ENCODE measurements at regions not wholly inside any gene's neighbourhood (a gene's known extent, or its start where the extent isn't known, plus 50 kb on each side); places are given as distances from the start of the nearest gene placed in this dataset.

GRCh38 chrX:16416588-16416987 lies 233.4 kb upstream of the S100G start:
- H3K36me3 ChIP-seq (ENCODE audit: control insufficient read depth, low read depth, low read length) = no peaks in the 10 kb centered on the region
- no peaks in the 10 kb centered on the region for H3K4me1 ChIP-seq (ENCODE audit: control insufficient read depth, low read depth, low read length)
- H3K9me3 ChIP-seq (ENCODE audit: control insufficient read depth, low read depth, low read length) = no peaks in the 10 kb centered on the region
- H3K4me3 ChIP-seq (ENCODE audit: low read length) = no peak overlapping the region
- no peak overlapping the region for H3K9ac ChIP-seq (ENCODE audit: low read length)
- H3K27ac ChIP-seq (ENCODE audit: low read length) = no peak overlapping the region
- no peaks in the 10 kb centered on the region for H3K27me3 ChIP-seq (ENCODE audit: control insufficient read depth, insufficient read depth, low read length)

GRCh38 chrX:16418650-16419049 lies 231.3 kb upstream of the S100G start:
- Histone ChIP-seq H3K9me3 (ENCODE audit: control insufficient read depth, low read depth, low read length) (no peaks in the 10 kb centered on the region), H3K4me3 (ENCODE audit: low read length) (no peak overlapping the region), H3K9ac (ENCODE audit: low read length) (no peak overlapping the region), H3K36me3 (ENCODE audit: control insufficient read depth, low read depth, low read length) (no peaks in the 10 kb centered on the region), H3K27ac (ENCODE audit: low read length) (no peak overlapping the region), H3K4me1 (ENCODE audit: control insufficient read depth, low read depth, low read length) (no peaks in the 10 kb centered on the region), H3K27me3 (ENCODE audit: control insufficient read depth, insufficient read depth, low read length) (no peaks in the 10 kb centered on the region)

- Histone ChIP-seq H3K36me3 (ENCODE audit: control insufficient read depth, low read depth, low read length) (no peaks in the 10 kb centered on the region), H3K27me3 (ENCODE audit: control insufficient read depth, insufficient read depth, low read length) (no peaks in the 10 kb centered on the region), H3K4me1 (ENCODE audit: control insufficient read depth, low read depth, low read length) (no peaks in the 10 kb centered on the region), H3K4me3 (ENCODE audit: low read length) (no peak overlapping the region), H3K27ac (ENCODE audit: low read length) (no peak overlapping the region), H3K9ac (ENCODE audit: low read length) (no peak overlapping the region), H3K9me3 (ENCODE audit: control insufficient read depth, low read depth, low read length) (no peaks in the 10 kb centered on the region)
These were observed 222.3 kb upstream of the S100G start for GRCh38 chrX:16427668-16428067.

GRCh38 chrX:16429406-16429805 lies 220.6 kb upstream of the S100G start:
- H3K4me3 ChIP-seq (ENCODE audit: low read length) = no peak overlapping the region
- no peaks in the 10 kb centered on the region for H3K36me3 ChIP-seq (ENCODE audit: control insufficient read depth, low read depth, low read length)
- no peaks in the 10 kb centered on the region for H3K27me3 ChIP-seq (ENCODE audit: control insufficient read depth, insufficient read depth, low read length)
- no peak overlapping the region for H3K27ac ChIP-seq (ENCODE audit: low read length)
- no peaks in the 10 kb centered on the region for H3K4me1 ChIP-seq (ENCODE audit: control insufficient read depth, low read depth, low read length)
- H3K9ac ChIP-seq (ENCODE audit: low read length) = no peak overlapping the region
- H3K9me3 ChIP-seq (ENCODE audit: control insufficient read depth, low read depth, low read length) = no peaks in the 10 kb centered on the region

GRCh38 chrX:16431266-16431665 lies 218.7 kb upstream of the S100G start:
- Histone ChIP-seq H3K9me3 (ENCODE audit: control insufficient read depth, low read depth, low read length) (no peaks in the 10 kb centered on the region), H3K36me3 (ENCODE audit: control insufficient read depth, low read depth, low read length) (no peaks in the 10 kb centered on the region), H3K4me1 (ENCODE audit: control insufficient read depth, low read depth, low read length) (peaks cover 1% of the 10 kb centered on the region), H3K4me3 (ENCODE audit: low read length) (no peak overlapping the region), H3K27ac (ENCODE audit: low read length) (no peak overlapping the region), H3K9ac (ENCODE audit: low read length) (no peak overlapping the region), H3K27me3 (ENCODE audit: control insufficient read depth, insufficient read depth, low read length) (no peaks in the 10 kb centered on the region)

- Histone ChIP-seq H3K9ac (ENCODE audit: low read length) (no peak overlapping the region), H3K27ac (ENCODE audit: low read length) (no peak overlapping the region), H3K27me3 (ENCODE audit: control insufficient read depth, insufficient read depth, low read length) (no peaks in the 10 kb centered on the region), H3K9me3 (ENCODE audit: control insufficient read depth, low read depth, low read length) (no peaks in the 10 kb centered on the region), H3K4me1 (ENCODE audit: control insufficient read depth, low read depth, low read length) (peaks cover 8% of the 10 kb centered on the region), H3K4me3 (ENCODE audit: low read length) (no peak overlapping the region), H3K36me3 (ENCODE audit: control insufficient read depth, low read depth, low read length) (no peaks in the 10 kb centered on the region)
These were observed 216.9 kb upstream of the S100G start for GRCh38 chrX:16433021-16433420.

GRCh38 chrX:16435399-16435986 lies 214.5 kb upstream of the S100G start:
- peaks cover 8% of the 10 kb centered on the region for H3K4me1 ChIP-seq (ENCODE audit: control insufficient read depth, low read depth, low read length)
- no peak overlapping the region for H3K4me3 ChIP-seq (ENCODE audit: low read length)
- no peaks in the 10 kb centered on the region for H3K27me3 ChIP-seq (ENCODE audit: control insufficient read depth, insufficient read depth, low read length)
- no peaks in the 10 kb centered on the region for H3K36me3 ChIP-seq (ENCODE audit: control insufficient read depth, low read depth, low read length)
- H3K9me3 ChIP-seq (ENCODE audit: control insufficient read depth, low read depth, low read length) = no peaks in the 10 kb centered on the region
- no peak overlapping the region for H3K9ac ChIP-seq (ENCODE audit: low read length)
- H3K27ac ChIP-seq (ENCODE audit: low read length) = no peak overlapping the region

- Histone ChIP-seq H3K9me3 (ENCODE audit: control insufficient read depth, low read depth, low read length) (no peaks in the 10 kb centered on the region), H3K36me3 (ENCODE audit: control insufficient read depth, low read depth, low read length) (no peaks in the 10 kb centered on the region), H3K4me1 (ENCODE audit: control insufficient read depth, low read depth, low read length) (peaks cover 8% of the 10 kb centered on the region), H3K4me3 (ENCODE audit: low read length) (no peak overlapping the region), H3K27ac (ENCODE audit: low read length) (no peak overlapping the region), H3K9ac (ENCODE audit: low read length) (no peak overlapping the region), H3K27me3 (ENCODE audit: control insufficient read depth, insufficient read depth, low read length) (no peaks in the 10 kb centered on the region)
These were observed 213.4 kb upstream of the S100G start for GRCh38 chrX:16436348-16437188.

- Histone ChIP-seq H3K9me3 (ENCODE audit: control insufficient read depth, low read depth, low read length) (no peaks in the 10 kb centered on the region), H3K4me1 (ENCODE audit: control insufficient read depth, low read depth, low read length) (peaks cover 10% of the 10 kb centered on the region), H3K36me3 (ENCODE audit: control insufficient read depth, low read depth, low read length) (no peaks in the 10 kb centered on the region), H3K27me3 (ENCODE audit: control insufficient read depth, insufficient read depth, low read length) (no peaks in the 10 kb centered on the region), H3K27ac (ENCODE audit: low read length) (no peak overlapping the region), H3K4me3 (ENCODE audit: low read length) (no peak overlapping the region), H3K9ac (ENCODE audit: low read length) (no peak overlapping the region)
These were observed 209.5 kb upstream of the S100G start for GRCh38 chrX:16440446-16440845.

- H3K9me3 ChIP-seq (ENCODE audit: control insufficient read depth, low read depth, low read length) = no peaks in the 10 kb centered on the region
- H3K27ac ChIP-seq (ENCODE audit: low read length) = no peak overlapping the region
- no peak overlapping the region for H3K4me3 ChIP-seq (ENCODE audit: low read length)
- peaks cover 15% of the 10 kb centered on the region for H3K4me1 ChIP-seq (ENCODE audit: control insufficient read depth, low read depth, low read length)
- no peaks in the 10 kb centered on the region for H3K36me3 ChIP-seq (ENCODE audit: control insufficient read depth, low read depth, low read length)
- no peaks in the 10 kb centered on the region for H3K27me3 ChIP-seq (ENCODE audit: control insufficient read depth, insufficient read depth, low read length)
- no peak overlapping the region for H3K9ac ChIP-seq (ENCODE audit: low read length)
These were observed 205.6 kb upstream of the S100G start for GRCh38 chrX:16444353-16444752.

GRCh38 chrX:16445166-16445752 lies 204.7 kb upstream of the S100G start:
- peak overlapping the region; percentile 18 for H3K27ac ChIP-seq (ENCODE audit: low read length)
- no peak overlapping the region for H3K9ac ChIP-seq (ENCODE audit: low read length)
- peaks cover 15% of the 10 kb centered on the region for H3K4me1 ChIP-seq (ENCODE audit: control insufficient read depth, low read depth, low read length)
- H3K36me3 ChIP-seq (ENCODE audit: control insufficient read depth, low read depth, low read length) = no peaks in the 10 kb centered on the region
- H3K4me3 ChIP-seq (ENCODE audit: low read length) = no peak overlapping the region
- H3K27me3 ChIP-seq (ENCODE audit: control insufficient read depth, insufficient read depth, low read length) = no peaks in the 10 kb centered on the region
- no peaks in the 10 kb centered on the region for H3K9me3 ChIP-seq (ENCODE audit: control insufficient read depth, low read depth, low read length)
